ENCODE measurements at regions not wholly inside any gene's neighbourhood (a gene's known extent, or its start where the extent isn't known, plus 50 kb on each side); places are given as distances from the start of the nearest gene placed in this dataset.

DNA sequence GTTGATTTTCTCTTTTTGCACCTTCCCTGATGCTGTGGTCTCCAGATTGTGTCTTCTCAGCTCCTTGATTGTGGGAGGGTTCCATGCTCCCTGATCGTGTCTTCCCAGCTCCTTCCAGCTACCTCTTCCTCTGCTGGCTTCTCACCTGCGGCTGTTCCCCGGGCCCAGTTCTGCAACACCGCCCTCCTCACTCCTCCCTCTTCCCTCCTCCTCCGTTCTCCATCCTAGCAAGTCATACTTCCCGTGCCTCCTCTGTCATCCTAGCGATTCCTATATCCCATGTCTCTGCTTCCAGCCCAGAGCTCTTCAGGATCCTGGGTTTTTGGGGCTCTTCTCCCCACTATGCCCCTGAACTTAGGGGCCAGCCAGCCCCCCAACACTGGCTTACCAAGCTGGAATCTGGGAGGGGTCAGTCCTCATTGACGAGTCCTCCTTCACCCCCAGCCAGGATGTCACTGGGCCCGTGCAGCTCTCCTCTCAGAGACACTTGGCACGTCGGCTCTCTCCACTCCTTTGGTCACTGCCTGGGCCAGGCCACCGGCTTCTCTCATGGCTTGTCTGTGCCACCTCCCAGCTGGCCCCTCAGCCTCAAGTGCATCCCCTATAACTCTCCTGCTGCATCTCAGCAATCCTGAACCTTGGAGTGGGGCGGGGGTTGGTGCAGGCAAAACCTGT lies 255.4 kb upstream of the MVB12B start:
- TF ChIP-seq, protein P1, sequence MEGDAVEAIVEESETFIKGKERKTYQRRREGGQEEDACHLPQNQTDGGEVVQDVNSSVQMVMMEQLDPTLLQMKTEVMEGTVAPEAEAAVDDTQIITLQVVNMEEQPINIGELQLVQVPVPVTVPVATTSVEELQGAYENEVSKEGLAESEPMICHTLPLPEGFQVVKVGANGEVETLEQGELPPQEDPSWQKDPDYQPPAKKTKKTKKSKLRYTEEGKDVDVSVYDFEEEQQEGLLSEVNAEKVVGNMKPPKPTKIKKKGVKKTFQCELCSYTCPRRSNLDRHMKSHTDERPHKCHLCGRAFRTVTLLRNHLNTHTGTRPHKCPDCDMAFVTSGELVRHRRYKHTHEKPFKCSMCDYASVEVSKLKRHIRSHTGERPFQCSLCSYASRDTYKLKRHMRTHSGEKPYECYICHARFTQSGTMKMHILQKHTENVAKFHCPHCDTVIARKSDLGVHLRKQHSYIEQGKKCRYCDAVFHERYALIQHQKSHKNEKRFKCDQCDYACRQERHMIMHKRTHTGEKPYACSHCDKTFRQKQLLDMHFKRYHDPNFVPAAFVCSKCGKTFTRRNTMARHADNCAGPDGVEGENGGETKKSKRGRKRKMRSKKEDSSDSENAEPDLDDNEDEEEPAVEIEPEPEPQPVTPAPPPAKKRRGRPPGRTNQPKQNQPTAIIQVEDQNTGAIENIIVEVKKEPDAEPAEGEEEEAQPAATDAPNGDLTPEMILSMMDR (conservative IDR thresholded peaks at IDR 0.05 in 1 of 2, IDR thresholded peaks at IDR 0.05 in 1 of 2; ENCODE audit: low read depth in 1 of 2, low read length in 2 of 2), result no peak
- no peak for TF ChIP-seq EZH2 (IDR thresholded peaks at IDR 0.05; ENCODE audit: low read length, missing control alignments)

Measured in fibroblast of lung (primary cell).